GM12878 (cell line): ENCODE measurements at regions not wholly inside any gene's neighbourhood (a gene's known extent, or its start where the extent isn't known, plus 50 kb on each side); places are given as distances from the start of the nearest gene placed in this dataset.

ENCODE experiments used
- ATAC-seq: fragments of 200-7000 bp; cut with Tn5 transposase; 3 replicates; pipeline ENCODE4 v1.9.1; 2020; ENCODE audit warnings: mild to moderate bottlenecking, moderate library complexity
- BruUV-seq: library from RNA; stranded (reverse); fragments of 400-500 nt; replicated peaks from 2 replicates; lab custom pipeline; 2021; lab: Mats Ljungman, UMichigan
- CTCF ChIA-PET: fragments of 300-600 bp; sonication (Branson Sonifier 250); formaldehyde crosslinking; extraction: SDS; loops from one replicate; lab custom pipeline; 2021; ENCODE audit warnings: inconsistent platforms; lab: Yijun Ruan, JAX
- POLR2A ChIA-PET: fragments of 350-600 bp; formaldehyde crosslinking; extraction: SDS; loops from one replicate; lab custom pipeline; 2021; ENCODE audit warnings: inconsistent platforms; lab: Charles Lee
- RAD21 ChIA-PET: fragments of 300-600 bp; sonication (Branson Sonifier 250); formaldehyde crosslinking; loops from one replicate; lab custom pipeline; 2023; ENCODE audit warnings: antibody characterized with exemption; ENCODE audit not compliant: unreplicated experiment; lab: Charles Lee
- SMC1A ChIA-PET: fragments of 300-600 bp; sonication (Branson Sonifier 250); formaldehyde crosslinking; loops from one replicate; lab custom pipeline; 2023; ENCODE audit not compliant: unreplicated experiment, uncharacterized antibody; lab: Charles Lee
- DNase-seq: peaks from one replicate; pipeline ENCODE4 v3.0.0-alpha.2; 2011; ENCODE audit warnings: low read depth, low spot score
- FAIRE-seq: peaks from 3 replicates; lab custom pipeline; 2011; peaks lifted over from hg19 to GRCh38; lab: Jason Lieb, UNC
- H2AFZ ChIP-seq: 2 replicates; pipeline ENCODE4 v1.6.0; 2011; ENCODE audit warnings: low read depth, low read length, control low read depth; ENCODE audit not compliant: control insufficient read depth
- H3K27ac ChIP-seq: 2 replicates; pipeline ENCODE4 v1.5.1; 2011; ENCODE audit warnings: control low read depth; ENCODE audit not compliant: control insufficient read depth, insufficient read depth
- H3K27me3 ChIP-seq, 2 experiments: replicated peaks in 1 of 2; 2 replicates each; pipeline versions ENCODE4 v1.6.0 to v1.6.1; 2011; ENCODE audit warnings: low read length in 1 of 2; ENCODE audit not compliant: control insufficient read depth in 2 of 2, insufficient read depth in 2 of 2
- H3K36me3 ChIP-seq, 2 experiments: 2 replicates each; pipeline ENCODE4 v1.5.1; 2011; ENCODE audit warnings: low read length in 1 of 2; ENCODE audit not compliant: control insufficient read depth in 2 of 2, insufficient read depth in 2 of 2
- H3K4me1 ChIP-seq: 2 replicates; pipeline ENCODE4 v1.6.1; 2011; ENCODE audit warnings: mild to moderate bottlenecking, low read length, moderate library complexity, mixed read lengths; ENCODE audit not compliant: control insufficient read depth, insufficient read depth
- H3K4me2 ChIP-seq: 2 replicates; pipeline ENCODE4 v1.6.0; 2011; ENCODE audit warnings: control low read depth; ENCODE audit not compliant: control insufficient read depth, insufficient read depth
- H3K4me3 ChIP-seq: fragments of 200-600 bp; sonication (generic); 2 replicates; pipeline ENCODE4 v1.5.1; 2016
- H3K79me2 ChIP-seq: 2 replicates; pipeline ENCODE4 v1.6.0; 2011; ENCODE audit warnings: low read length; ENCODE audit not compliant: control insufficient read depth, insufficient read depth
- H3K9ac ChIP-seq: 2 replicates; pipeline ENCODE4 v1.8.0; 2011; ENCODE audit warnings: low read length, control low read depth, mixed read lengths; ENCODE audit not compliant: control insufficient read depth, insufficient read depth
- H3K9me3 ChIP-seq: replicated peaks from 3 replicates; pipeline ENCODE4 v1.5.1; 2011; ENCODE audit warnings: mild to moderate bottlenecking, low read length; ENCODE audit not compliant: control insufficient read depth, insufficient read depth
- H4K20me1 ChIP-seq: 2 replicates; pipeline ENCODE4 v1.6.0; 2011; ENCODE audit not compliant: control insufficient read depth, insufficient read depth
- EED ChIP-seq: sonication (generic); IDR thresholded peaks from 2 replicates; pipeline ENCODE4 v1.6.1; 2016; ENCODE audit warnings: antibody characterized with exemption, low read depth
- NFYA ChIP-seq: IDR thresholded peaks from 2 replicates; pipeline ENCODE4 v1.6.1; 2011; ENCODE audit warnings: low read depth, mild to moderate bottlenecking, low read length, improper control_type of control experiment, borderline replicate concordance
- NRF1 ChIP-seq: conservative IDR thresholded peaks from 2 replicates; pipeline ENCODE4 v1.6.1; 2011; ENCODE audit warnings: mild to moderate bottlenecking, low read depth, low read length, improper control_type of control experiment
- RB1 ChIP-seq: fragments of 450-650 bp; formaldehyde crosslinking; IDR thresholded peaks from 2 replicates; pipeline ENCODE4 v1.6.1; 2017; ENCODE audit warnings: mild to moderate bottlenecking, borderline replicate concordance
- WGBS: methylation state at CpG from one replicate; pipeline ENCODE4 v1.1.6; 2016; ENCODE audit warnings: low lambda C conversion rate; ENCODE audit not compliant: insufficient replicate concordance, insufficient coverage; ENCODE audit errors: missing lambda C conversion rate; 5-methylcytosine and 5-hydroxymethylcytosine counted together
- in situ Hi-C: fragments of 300-500 bp; cut with MboI; formaldehyde crosslinking; loops from 9 replicates; pipeline ENCODE4 v1.14.3; 2018; ENCODE audit warnings: mixed read lengths
- intact Hi-C: fragments of 100-400 bp; cut with micrococcal nuclease; formaldehyde crosslinking; loops from one replicate; pipeline ENCODE4 v1.14.2; 2022; ENCODE audit not compliant: unreplicated experiment
- TF ChIP-seq, protein P1 (sequence below): fragments of 450-650 bp; IDR thresholded peaks from 2 replicates; pipeline ENCODE4 v1.6.1; 2017; ENCODE audit warnings: antibody characterized with exemption, mild to moderate bottlenecking, moderate library complexity

DNA sequence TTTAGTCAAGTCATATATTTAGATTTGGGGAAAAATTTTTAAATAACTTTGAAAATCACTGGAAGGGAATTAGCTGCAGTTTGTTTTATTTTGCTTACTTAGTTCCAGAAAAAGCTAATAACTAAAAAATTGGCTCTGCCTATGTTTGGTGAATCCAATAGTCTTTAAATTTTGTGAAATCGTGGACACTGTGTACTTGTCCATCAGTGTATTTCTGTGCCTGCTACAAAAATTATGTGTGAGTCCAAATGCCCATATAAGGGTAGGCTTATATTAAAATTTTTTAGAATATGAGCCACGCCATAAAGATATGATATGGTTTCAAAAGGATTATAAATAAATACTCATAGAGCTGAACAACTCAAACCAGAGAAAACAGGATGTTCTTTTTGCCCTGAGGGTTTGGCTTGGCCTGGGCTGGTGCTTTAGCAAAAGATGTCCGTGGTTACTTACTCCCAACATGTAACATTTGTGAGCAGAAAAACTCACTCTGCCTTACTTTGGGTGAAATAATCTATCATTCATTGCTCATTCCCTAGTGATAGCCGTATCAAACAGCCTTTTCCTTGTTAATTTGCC is 133.2 kb upstream of the PRLR start:
- SMC1A ChIA-PET: interaction anchor here (0.7 to 1.2 kb wide), 3 partner anchors 22 to 57 kb away, joined by 3 to 4 read pairs (median 3); no protein-coding TSS in a partner anchor
- Histone ChIP-seq H3K9me3 (no peaks in the 10 kb centered on the region), H3K36me3 (no peaks in the 10 kb centered on the region), H3K79me2 (no peaks in the 10 kb centered on the region), H3K4me1 (no peaks in the 10 kb centered on the region), H2AFZ (no peak overlapping the region), H3K27ac (no peak overlapping the region), H3K4me2 (no peak overlapping the region), H3K27me3 (no peaks in the 10 kb centered on the region), H4K20me1 (no peaks in the 10 kb centered on the region), H3K9ac (no peak overlapping the region), H3K4me3 (no peak overlapping the region)
- CTCF ChIA-PET: interaction anchor here (1.3 to 1.6 kb wide), 3 partner anchors 10 to 23 kb away, joined by 3 to 5 read pairs (median 4); no protein-coding TSS in a partner anchor
- 1% methylated on average over 4 of the region's 4 CpGs for WGBS
- no TSS peak for BruUV-seq
- no peak for ATAC-seq
- no peak for DNase-seq
- FAIRE-seq: no peak
- intact Hi-C loops (no loop called here), in situ Hi-C loops (no loop called here)
- RAD21 ChIA-PET: no interaction called here
- POLR2A ChIA-PET: no interaction called here
- TF ChIP-seq EED: no peak
- TF ChIP-seq, protein P1, sequence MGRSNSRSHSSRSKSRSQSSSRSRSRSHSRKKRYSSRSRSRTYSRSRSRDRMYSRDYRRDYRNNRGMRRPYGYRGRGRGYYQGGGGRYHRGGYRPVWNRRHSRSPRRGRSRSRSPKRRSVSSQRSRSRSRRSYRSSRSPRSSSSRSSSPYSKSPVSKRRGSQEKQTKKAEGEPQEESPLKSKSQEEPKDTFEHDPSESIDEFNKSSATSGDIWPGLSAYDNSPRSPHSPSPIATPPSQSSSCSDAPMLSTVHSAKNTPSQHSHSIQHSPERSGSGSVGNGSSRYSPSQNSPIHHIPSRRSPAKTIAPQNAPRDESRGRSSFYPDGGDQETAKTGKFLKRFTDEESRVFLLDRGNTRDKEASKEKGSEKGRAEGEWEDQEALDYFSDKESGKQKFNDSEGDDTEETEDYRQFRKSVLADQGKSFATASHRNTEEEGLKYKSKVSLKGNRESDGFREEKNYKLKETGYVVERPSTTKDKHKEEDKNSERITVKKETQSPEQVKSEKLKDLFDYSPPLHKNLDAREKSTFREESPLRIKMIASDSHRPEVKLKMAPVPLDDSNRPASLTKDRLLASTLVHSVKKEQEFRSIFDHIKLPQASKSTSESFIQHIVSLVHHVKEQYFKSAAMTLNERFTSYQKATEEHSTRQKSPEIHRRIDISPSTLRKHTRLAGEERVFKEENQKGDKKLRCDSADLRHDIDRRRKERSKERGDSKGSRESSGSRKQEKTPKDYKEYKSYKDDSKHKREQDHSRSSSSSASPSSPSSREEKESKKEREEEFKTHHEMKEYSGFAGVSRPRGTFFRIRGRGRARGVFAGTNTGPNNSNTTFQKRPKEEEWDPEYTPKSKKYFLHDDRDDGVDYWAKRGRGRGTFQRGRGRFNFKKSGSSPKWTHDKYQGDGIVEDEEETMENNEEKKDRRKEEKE: no peak
- no peak for TF ChIP-seq NFYA
- no peak for TF ChIP-seq NRF1
- no peak for TF ChIP-seq RB1
